Duodenal mucosa (tissue), 2 donors: ENCODE measurements at regions not wholly inside any gene's neighbourhood (a gene's known extent, or its start where the extent isn't known, plus 50 kb on each side); places are given as distances from the start of the nearest gene placed in this dataset.

Experiments used
- H3K27ac ChIP-seq: one replicate; pipeline ENCODE4 v1.7.0; 2013; ENCODE audit warnings: low read depth, low read length
- H3K27me3 ChIP-seq, 2 donors: one replicate each; pipeline ENCODE4 v1.7.0; 2013; ENCODE audit warnings: low read length in 2 of 2, control low read depth in 1 of 2; ENCODE audit not compliant: insufficient read depth in 2 of 2, control insufficient read depth in 1 of 2
- H3K36me3 ChIP-seq, 2 donors: one replicate each; pipeline ENCODE4 v1.7.0; 2013; ENCODE audit warnings: low read length in 2 of 2, control low read depth in 1 of 2; ENCODE audit not compliant: insufficient read depth in 2 of 2, control insufficient read depth in 1 of 2
- H3K4me1 ChIP-seq, 2 donors: one replicate each; pipeline ENCODE4 v1.7.0; 2013; ENCODE audit warnings: low read length in 2 of 2, control low read depth in 1 of 2; ENCODE audit not compliant: insufficient read depth in 2 of 2, control insufficient read depth in 1 of 2
- H3K4me3 ChIP-seq, 2 donors: one replicate each; pipeline ENCODE4 v1.7.0; 2013; ENCODE audit warnings: low read length in 2 of 2, low read depth in 1 of 2
- H3K9ac ChIP-seq, 2 donors: one replicate each; pipeline ENCODE4 v1.7.0; 2013; ENCODE audit warnings: low read length in 2 of 2, low read depth in 1 of 2
- H3K9me3 ChIP-seq, 2 donors: one replicate each; pipeline ENCODE4 v1.7.0; 2013; ENCODE audit warnings: low read length in 2 of 2, control low read depth in 1 of 2; ENCODE audit not compliant: control insufficient read depth in 1 of 2

DNA sequence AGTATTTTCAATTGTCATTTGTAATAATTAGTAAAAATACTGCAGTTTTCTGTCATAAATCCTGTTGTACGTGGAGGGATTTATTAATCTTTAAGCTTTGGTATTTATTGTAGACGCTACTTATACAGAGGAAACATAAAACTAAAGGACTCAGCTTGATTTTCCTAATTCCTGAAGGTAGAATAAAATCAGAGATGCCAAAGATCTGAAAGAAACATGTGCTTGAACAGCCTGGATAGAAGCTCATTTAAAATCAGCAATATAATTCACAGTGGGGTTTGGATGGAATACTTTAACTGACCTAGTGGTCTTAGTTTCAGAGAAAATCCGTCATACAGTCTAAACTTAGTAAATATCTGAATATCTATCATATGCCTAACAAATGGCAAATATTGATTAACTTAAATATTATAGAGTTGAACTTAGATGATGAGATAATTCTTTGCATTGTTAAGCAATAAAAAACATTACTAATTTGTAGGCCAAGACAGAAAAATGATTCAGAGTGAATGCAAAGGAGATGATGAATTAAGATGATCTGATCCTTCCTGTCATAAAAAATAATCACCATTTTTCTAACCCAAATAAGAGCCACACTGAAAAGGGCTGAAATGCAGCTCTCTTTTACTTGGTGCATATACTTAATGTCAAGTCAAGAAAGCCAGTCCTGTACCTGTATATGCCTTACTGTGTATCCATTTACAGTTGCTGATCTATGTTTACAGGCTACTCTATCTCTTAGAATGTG, 397.1 kb upstream of the DCN start:
- Histone ChIP-seq H3K36me3 (no peaks in the 10 kb centered on the region), H3K27me3 (no peaks in the 10 kb centered on the region), H3K9ac (no peak overlapping the region), H3K4me3 (no peak overlapping the region), H3K9me3 (no peaks in the 10 kb centered on the region), H3K27ac (no peak overlapping the region), H3K4me1 (no peaks in the 10 kb centered on the region)

DNA sequence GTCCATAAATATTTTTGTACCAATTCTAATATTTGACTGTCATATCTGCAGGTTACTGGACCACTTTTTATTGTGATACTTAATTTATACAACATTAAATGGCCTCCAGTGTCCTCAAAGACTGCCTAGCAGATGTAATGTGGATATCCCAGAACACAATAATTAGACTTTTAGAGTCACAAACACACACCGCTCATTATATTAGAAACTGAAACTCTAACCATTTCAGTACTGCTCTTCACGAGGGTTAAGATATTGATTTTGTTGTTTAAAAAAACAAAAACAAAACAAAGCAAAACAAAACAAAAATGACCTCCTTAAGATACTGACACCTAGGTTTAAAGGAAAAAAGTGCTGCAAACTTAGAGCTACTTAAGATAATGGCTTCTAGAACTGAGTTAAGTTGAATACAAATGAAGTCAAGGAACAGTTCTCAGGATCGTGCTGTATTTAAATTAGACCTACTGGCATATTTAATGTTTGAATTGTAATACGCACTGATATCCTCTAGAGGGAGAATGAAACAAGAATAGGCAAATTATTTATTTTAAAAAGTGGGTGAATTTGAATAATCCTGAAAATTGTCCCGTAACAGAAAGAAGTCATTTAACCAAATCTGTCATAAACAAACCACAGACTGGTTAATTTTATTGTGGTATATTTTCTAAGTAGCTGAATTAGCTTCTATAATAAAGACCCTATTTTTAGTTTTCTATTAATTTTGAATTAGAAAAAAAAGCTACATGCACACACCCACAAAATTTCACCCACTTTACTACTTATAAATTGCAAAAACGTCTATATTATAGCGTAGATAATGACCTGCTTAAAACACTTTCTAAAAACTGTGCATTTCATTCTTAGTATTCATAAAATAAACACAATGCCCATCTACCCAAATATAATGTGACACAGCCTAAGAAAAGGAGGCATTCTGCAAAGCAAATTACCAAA, 395.2 kb upstream of the DCN start:
- H3K27ac ChIP-seq: no peak overlapping the region
- H3K9ac ChIP-seq: peak overlapping the region; percentile 16 to 40
- no peaks in the 10 kb centered on the region for H3K27me3 ChIP-seq
- H3K4me3 ChIP-seq: peak overlapping the region; percentile 53 to 56
- no peaks in the 10 kb centered on the region for H3K9me3 ChIP-seq
- H3K36me3 ChIP-seq: no peaks in the 10 kb centered on the region
- no peaks in the 10 kb centered on the region for H3K4me1 ChIP-seq

GRCh38 chr12:91576432-91576831, 393.8 kb upstream of the DCN start:
- Histone ChIP-seq H3K9ac (no peak overlapping the region), H3K36me3 (no peaks in the 10 kb centered on the region), H3K27me3 (no peaks in the 10 kb centered on the region), H3K4me3 (no peak overlapping the region), H3K9me3 (no peaks in the 10 kb centered on the region), H3K27ac (no peak overlapping the region), H3K4me1 (no peaks in the 10 kb centered on the region)

DNA sequence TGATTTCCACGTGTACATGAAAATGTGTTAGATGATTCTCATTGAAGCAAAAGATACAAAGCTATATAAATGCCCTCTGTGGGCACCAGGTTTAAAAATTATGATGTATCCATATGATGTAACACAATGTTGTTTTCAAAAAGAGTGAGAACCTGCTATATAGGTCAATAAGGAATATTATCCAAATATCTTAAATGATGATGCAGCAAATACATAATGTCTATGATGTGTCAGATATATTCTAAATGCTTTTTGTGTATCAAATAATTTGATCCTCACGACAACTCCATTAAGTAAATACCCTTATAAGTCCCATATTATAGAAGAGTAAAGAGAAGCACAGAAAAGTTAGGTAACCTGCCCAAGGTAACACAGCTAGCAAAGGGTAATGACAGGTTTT, 393.0 kb upstream of the DCN start:
- Histone ChIP-seq H3K9ac (no peak overlapping the region), H3K27ac (no peak overlapping the region), H3K4me3 (no peak overlapping the region), H3K36me3 (no peaks in the 10 kb centered on the region), H3K27me3 (no peaks in the 10 kb centered on the region), H3K4me1 (no peaks in the 10 kb centered on the region), H3K9me3 (no peaks in the 10 kb centered on the region)

- H3K4me3 ChIP-seq: peak overlapping the region; percentile 8 to 57
- H3K9ac ChIP-seq: peak overlapping the region in 1 of 2 donors; percentile 18
- H3K27ac ChIP-seq: no peak overlapping the region
These were observed 392.4 kb upstream of the DCN start for GRCh38 chr12:91574975-91575374.

GRCh38 chr12:91574391-91574790, 391.8 kb upstream of the DCN start:
- Histone ChIP-seq H3K4me3 (peak overlapping the region; percentile 8 to 57), H3K27ac (no peak overlapping the region), H3K9me3 (no peaks in the 10 kb centered on the region), H3K9ac (no peak overlapping the region), H3K36me3 (no peaks in the 10 kb centered on the region), H3K27me3 (no peaks in the 10 kb centered on the region), H3K4me1 (no peaks in the 10 kb centered on the region)

More at GRCh38 chr12:91574975-91575374, 392.4 kb upstream of the DCN start:
- H3K27me3 ChIP-seq: no peaks in the 10 kb centered on the region
- H3K9me3 ChIP-seq: no peaks in the 10 kb centered on the region
- no peaks in the 10 kb centered on the region for H3K4me1 ChIP-seq
- no peaks in the 10 kb centered on the region for H3K36me3 ChIP-seq

GRCh38 chr12:91572869-91573268, 390.3 kb upstream of the DCN start:
- no peak overlapping the region for H3K4me3 ChIP-seq
- no peak overlapping the region for H3K9ac ChIP-seq
- no peak overlapping the region for H3K27ac ChIP-seq
- H3K4me1 ChIP-seq: no peaks in the 10 kb centered on the region
- H3K36me3 ChIP-seq: no peaks in the 10 kb centered on the region
- no peaks in the 10 kb centered on the region for H3K9me3 ChIP-seq
- H3K27me3 ChIP-seq: no peaks in the 10 kb centered on the region

DNA sequence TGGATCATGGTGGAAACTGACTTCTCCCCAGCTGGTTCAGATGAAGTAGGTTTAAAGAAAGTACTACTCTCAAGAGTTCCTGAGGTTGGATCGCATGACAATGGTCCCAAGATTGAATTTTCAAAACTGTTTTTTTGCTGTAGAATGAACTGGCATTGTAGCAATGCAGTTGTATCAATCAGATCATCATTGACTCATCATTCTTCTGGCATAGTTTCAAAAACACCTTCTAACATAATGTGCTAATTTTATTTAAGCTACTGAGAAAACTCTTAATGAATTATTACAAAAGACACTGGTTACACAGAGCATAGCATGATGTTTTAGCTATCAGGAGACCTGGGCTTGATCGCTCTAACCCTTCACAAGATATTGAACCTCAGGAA, 384.5 kb upstream of the DCN start:
- no peaks in the 10 kb centered on the region for H3K9me3 ChIP-seq
- no peak overlapping the region for H3K4me3 ChIP-seq
- H3K27ac ChIP-seq: no peak overlapping the region
- no peaks in the 10 kb centered on the region for H3K27me3 ChIP-seq
- no peaks in the 10 kb centered on the region for H3K4me1 ChIP-seq
- H3K36me3 ChIP-seq: no peaks in the 10 kb centered on the region
- H3K9ac ChIP-seq: no peak overlapping the region

DNA sequence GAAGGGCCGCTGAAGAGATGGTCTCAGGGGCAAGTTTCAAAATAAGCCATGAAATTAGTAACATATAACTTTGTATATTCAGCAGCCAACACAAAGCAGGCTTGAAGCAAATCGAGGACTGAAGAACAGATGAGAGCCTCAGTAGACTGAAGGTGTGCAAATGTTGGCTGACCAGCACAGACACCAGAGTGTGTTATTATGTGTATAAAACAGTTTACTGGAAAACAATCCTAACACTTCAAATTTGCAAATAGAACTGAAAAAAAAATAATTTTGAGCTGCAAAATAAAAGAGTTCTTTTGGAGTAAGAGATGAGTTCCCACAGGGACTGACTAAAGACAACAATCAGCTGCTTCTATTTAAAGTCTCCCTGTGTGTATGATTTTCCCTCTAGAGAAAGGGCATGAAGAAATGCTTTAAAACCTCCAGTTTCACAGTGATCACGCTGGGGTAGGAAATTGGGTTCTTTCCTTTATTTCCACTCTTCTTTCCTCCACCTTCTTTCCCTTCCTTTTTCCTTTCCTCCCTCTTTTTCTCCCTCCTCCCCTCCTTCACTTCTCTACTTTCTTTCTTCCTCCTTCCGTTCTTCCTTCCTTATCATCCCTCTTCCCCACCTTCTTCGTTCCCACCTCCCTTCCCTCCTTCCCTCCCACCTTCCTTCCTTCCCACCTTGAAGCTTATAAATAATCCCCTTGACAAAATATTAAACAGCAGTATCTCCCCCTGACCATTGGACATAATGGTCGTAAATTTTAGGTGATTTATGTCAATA, 383.9 kb upstream of the DCN start:
- Histone ChIP-seq H3K4me1 (no peaks in the 10 kb centered on the region), H3K9ac (no peak overlapping the region), H3K4me3 (no peak overlapping the region), H3K9me3 (no peaks in the 10 kb centered on the region), H3K36me3 (no peaks in the 10 kb centered on the region), H3K27ac (no peak overlapping the region), H3K27me3 (no peaks in the 10 kb centered on the region)

DNA sequence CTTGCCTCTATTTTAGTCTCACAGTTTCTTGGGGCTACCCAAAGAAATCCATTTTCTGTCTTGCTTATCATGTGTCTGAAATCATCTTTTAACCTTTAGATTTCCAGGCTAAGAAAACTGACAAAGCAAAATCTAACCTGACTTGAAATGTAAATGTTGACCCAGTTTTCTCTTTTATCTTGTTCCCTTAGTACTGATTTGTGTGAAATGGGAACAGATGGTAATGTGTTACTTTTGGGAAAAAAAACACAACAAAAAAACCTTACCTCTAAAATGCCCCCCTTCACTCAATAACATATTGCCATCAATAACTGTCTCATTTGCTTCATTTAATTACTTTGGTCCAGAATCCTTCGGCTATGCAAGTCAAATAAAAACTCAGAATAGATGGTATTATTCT, 383.2 kb upstream of the DCN start:
- Histone ChIP-seq H3K4me3 (no peak overlapping the region), H3K9ac (no peak overlapping the region), H3K27ac (no peak overlapping the region), H3K9me3 (no peaks in the 10 kb centered on the region), H3K36me3 (no peaks in the 10 kb centered on the region), H3K4me1 (no peaks in the 10 kb centered on the region), H3K27me3 (no peaks in the 10 kb centered on the region)
